ENCODE measurements at regions not wholly inside any gene's neighbourhood (a gene's known extent, or its start where the extent isn't known, plus 50 kb on each side); places are given as distances from the start of the nearest gene placed in this dataset.

DNA sequence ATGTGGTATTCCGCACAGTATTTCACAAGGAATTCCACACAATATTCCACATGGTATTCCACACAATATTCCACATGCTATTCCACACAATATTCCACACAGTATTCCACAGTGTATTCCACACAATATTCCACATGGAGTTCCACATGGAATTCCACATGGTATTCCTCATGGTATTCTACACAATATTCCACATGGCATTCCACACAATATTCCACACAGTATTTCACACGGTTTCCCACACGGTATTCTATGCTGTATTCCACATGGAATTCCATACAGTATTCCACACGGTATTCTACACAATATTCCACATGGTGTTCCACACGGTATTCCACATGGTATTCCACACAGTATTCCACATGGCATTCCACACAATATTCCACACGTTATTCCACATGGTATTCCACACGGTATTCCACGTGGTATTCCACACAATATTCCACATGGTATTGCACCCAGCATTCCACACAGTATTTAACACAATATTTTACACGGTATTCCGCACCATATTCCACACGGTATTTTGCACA lies 137.3 kb upstream of the CHST15 start:
- H3K9me2 ChIP-seq (replicated peaks; ENCODE audit: low read length), result no peaks in the 10 kb centered on the region
- H3K9ac ChIP-seq (ENCODE audit: low read length), result no peak overlapping the region
- intact Hi-C loops (cut with micrococcal nuclease), result no loop called here
- H2AFZ ChIP-seq (ENCODE audit: low read length), result no peak overlapping the region
- H3K27me3 ChIP-seq (ENCODE audit: low read length), result no peaks in the 10 kb centered on the region
- ATAC-seq (no peak), DNase-seq (no peak)
- TF ChIP-seq EZH2phosphoT487 (IDR thresholded peaks at IDR 0.05; ENCODE audit: borderline replicate concordance, low read length) (no peak), CTCF (conservative IDR thresholded peaks at IDR 0.05; ENCODE audit: low read depth, low read length) (no peak), EZH2 (IDR thresholded peaks at IDR 0.05; ENCODE audit: low read length, unreplicated experiment) (no peak)
- no peak overlapping the region for H3K27ac ChIP-seq (ENCODE audit: low read length)
- no peaks in the 10 kb centered on the region for H3K9me3 ChIP-seq (ENCODE audit: low read length)
- H4K20me1 ChIP-seq (ENCODE audit: low read length), result no peaks in the 10 kb centered on the region
- POLR2A ChIA-PET (ENCODE audit: unreplicated experiment), result no interaction called here
- no peaks in the 10 kb centered on the region for H3K4me1 ChIP-seq (ENCODE audit: insufficient read depth, low read length)
- CTCF ChIA-PET, result no interaction called here
- H3K79me2 ChIP-seq (ENCODE audit: low read length), result no peaks in the 10 kb centered on the region
- H3F3A ChIP-seq (ENCODE audit: low read length, unreplicated experiment), result no peaks in the 10 kb centered on the region
- H3K4me3 ChIP-seq (ENCODE audit: low read length), result no peak overlapping the region
- no peak overlapping the region for H3K4me2 ChIP-seq (ENCODE audit: low read length)
- no peaks in the 10 kb centered on the region for H3K36me3 ChIP-seq (ENCODE audit: low read depth, low read length)
- BruUV-seq (replicated peaks), result no TSS peak

DNA sequence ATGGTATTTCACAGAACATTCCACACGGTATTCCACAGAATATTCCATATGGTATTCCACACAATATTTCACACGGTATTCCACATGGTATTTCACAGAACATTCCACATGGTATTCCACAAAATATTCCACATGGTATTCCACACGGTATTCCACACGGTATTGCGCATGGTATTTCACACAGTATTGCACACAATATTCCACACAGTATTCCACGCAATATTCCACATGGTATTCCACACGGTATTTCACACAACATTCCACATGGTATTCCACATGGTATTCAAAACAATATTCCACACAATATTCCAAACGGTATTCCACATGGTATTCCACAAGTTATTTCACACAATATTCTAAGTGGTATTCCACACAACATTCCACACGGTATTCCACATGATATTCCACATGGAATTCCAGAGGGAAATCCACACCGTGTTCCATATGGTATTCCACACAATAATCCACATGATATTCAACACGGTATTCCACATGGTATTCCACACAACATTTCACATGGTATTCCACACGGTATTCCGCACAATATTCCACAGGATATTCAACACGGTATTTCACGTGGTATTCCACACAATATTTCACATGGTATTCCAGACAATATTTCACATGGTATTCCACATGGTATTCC lies 136.7 kb upstream of the CHST15 start:
- H4K20me1 ChIP-seq (ENCODE audit: low read length), result no peaks in the 10 kb centered on the region
- H3K4me2 ChIP-seq (ENCODE audit: low read length), result no peak overlapping the region
- H3K79me2 ChIP-seq (ENCODE audit: low read length), result no peaks in the 10 kb centered on the region
- H3K27me3 ChIP-seq (ENCODE audit: low read length), result no peaks in the 10 kb centered on the region
- BruUV-seq (replicated peaks), result no TSS peak
- no peaks in the 10 kb centered on the region for H3F3A ChIP-seq (ENCODE audit: low read length, unreplicated experiment)
- no peak overlapping the region for H2AFZ ChIP-seq (ENCODE audit: low read length)
- POLR2A ChIA-PET (ENCODE audit: unreplicated experiment), result no interaction called here
- CTCF ChIA-PET, result no interaction called here
- no peaks in the 10 kb centered on the region for H3K36me3 ChIP-seq (ENCODE audit: low read depth, low read length)
- H3K9me3 ChIP-seq (ENCODE audit: low read length), result no peaks in the 10 kb centered on the region
- TF ChIP-seq CTCF (conservative IDR thresholded peaks at IDR 0.05; ENCODE audit: low read depth, low read length), result no peak
- TF ChIP-seq EZH2 (IDR thresholded peaks at IDR 0.05; ENCODE audit: low read length, unreplicated experiment), result no peak
- TF ChIP-seq EZH2phosphoT487 (IDR thresholded peaks at IDR 0.05; ENCODE audit: borderline replicate concordance, low read length), result no peak
- no peak overlapping the region for H3K4me3 ChIP-seq (ENCODE audit: low read length)
- no peaks in the 10 kb centered on the region for H3K9me2 ChIP-seq (replicated peaks; ENCODE audit: low read length)
- intact Hi-C loops (cut with micrococcal nuclease), result no loop called here
- no peak overlapping the region for H3K9ac ChIP-seq (ENCODE audit: low read length)
- DNase-seq (no peak), ATAC-seq (no peak)
- H3K27ac ChIP-seq (ENCODE audit: low read length), result no peak overlapping the region
- peaks cover 2% of the 10 kb centered on the region; the same call in 1 of the 2 replicates for H3K4me1 ChIP-seq (ENCODE audit: insufficient read depth, low read length)

GRCh38 chr10:124229201-124229988 lies 136.0 kb upstream of the CHST15 start:
- CTCF ChIA-PET, result no interaction called here
- H3K79me2 ChIP-seq (ENCODE audit: low read length), result no peaks in the 10 kb centered on the region
- BruUV-seq (replicated peaks), result no TSS peak

More at GRCh38 chr10:124229201-124229988, 136.0 kb upstream of the CHST15 start:
- Histone ChIP-seq H3K36me3 (ENCODE audit: low read depth, low read length) (no peaks in the 10 kb centered on the region), H3K4me3 (ENCODE audit: low read length) (no peak overlapping the region), H2AFZ (ENCODE audit: low read length) (no peak overlapping the region), H3K9me2 (replicated peaks; ENCODE audit: low read length) (no peaks in the 10 kb centered on the region), H3F3A (ENCODE audit: low read length, unreplicated experiment) (no peaks in the 10 kb centered on the region), H3K27me3 (ENCODE audit: low read length) (no peaks in the 10 kb centered on the region), H3K9ac (ENCODE audit: low read length) (no peak overlapping the region), H3K4me2 (ENCODE audit: low read length) (no peak overlapping the region), H3K4me1 (ENCODE audit: insufficient read depth, low read length) (peaks cover 9% of the 10 kb centered on the region), H3K27ac (ENCODE audit: low read length) (no peak overlapping the region), H4K20me1 (ENCODE audit: low read length) (no peaks in the 10 kb centered on the region), H3K9me3 (ENCODE audit: low read length) (no peaks in the 10 kb centered on the region)
- TF ChIP-seq CTCF (conservative IDR thresholded peaks at IDR 0.05; ENCODE audit: low read depth, low read length), result no peak
- TF ChIP-seq EZH2 (IDR thresholded peaks at IDR 0.05; ENCODE audit: low read length, unreplicated experiment), result no peak
- TF ChIP-seq EZH2phosphoT487 (IDR thresholded peaks at IDR 0.05; ENCODE audit: borderline replicate concordance, low read length), result no peak
- POLR2A ChIA-PET (ENCODE audit: unreplicated experiment), result no interaction called here
- intact Hi-C loops (cut with micrococcal nuclease), result no loop called here
- no peak for DNase-seq
- no peak for ATAC-seq
